ENCODE measurements at regions not wholly inside any gene's neighbourhood (a gene's known extent, or its start where the extent isn't known, plus 50 kb on each side); places are given as distances from the start of the nearest gene placed in this dataset.

DNA sequence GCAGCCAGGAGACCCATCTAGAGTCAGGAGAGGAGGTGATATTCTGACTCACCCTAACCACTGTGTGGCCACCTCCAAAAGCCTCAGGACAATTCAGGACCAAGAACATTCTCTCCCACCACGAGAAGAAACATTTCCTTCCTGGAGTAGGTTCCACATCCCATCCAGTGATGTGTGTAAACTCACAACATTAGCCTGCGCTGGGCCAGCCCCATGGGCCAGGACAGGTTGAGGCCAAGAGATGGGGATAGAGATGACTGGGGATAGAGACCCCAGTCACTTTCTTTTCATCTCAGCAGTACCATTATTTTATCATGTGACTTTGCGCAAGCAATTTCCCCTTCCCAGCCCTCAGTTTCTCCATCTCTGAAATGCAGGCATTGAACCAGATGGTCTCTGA lies 126.6 kb upstream of the PTPRT start:
- Histone ChIP-seq H2AFZ (ENCODE audit: low read length, unreplicated experiment) (no peak overlapping the region), H3K4me1 (ENCODE audit: control insufficient read depth, insufficient read depth, low read length, unreplicated experiment) (no peaks in the 10 kb centered on the region), H3K27me3 (ENCODE audit: insufficient read depth, low read length) (no peaks in the 10 kb centered on the region), H3K79me2 (ENCODE audit: control insufficient read depth, insufficient read depth, low read length, unreplicated experiment) (no peaks in the 10 kb centered on the region), H3K27ac (ENCODE audit: low read depth, low read length) (no peak overlapping the region), H3K36me3 (ENCODE audit: insufficient read depth, low read length) (no peaks in the 10 kb centered on the region), H3K4me3 (ENCODE audit: low read depth, low read length) (no peak overlapping the region)

DNA sequence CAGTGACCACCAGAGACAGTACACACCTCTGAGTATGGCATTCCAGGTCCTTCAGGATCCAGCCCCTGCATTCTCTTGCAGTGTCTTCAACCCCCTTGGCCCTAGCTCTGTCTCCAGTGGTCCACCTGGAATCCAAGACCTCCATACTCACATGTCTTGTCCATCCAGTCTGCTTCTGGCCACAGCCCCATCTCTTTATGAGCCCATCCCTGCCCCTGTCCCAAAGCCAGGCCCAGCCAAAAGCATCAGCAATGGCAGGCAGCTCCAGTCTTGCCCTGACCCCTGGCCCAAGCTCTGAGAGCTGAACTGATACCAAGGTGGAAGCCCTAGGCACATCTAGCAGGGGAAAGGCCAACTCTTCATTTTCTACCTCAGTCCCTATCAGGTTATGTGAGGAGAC lies 119.6 kb upstream of the PTPRT start:
- H3K4me3 ChIP-seq (ENCODE audit: low read depth, low read length): no peak overlapping the region
- H3K4me1 ChIP-seq (ENCODE audit: control insufficient read depth, insufficient read depth, low read length, unreplicated experiment): no peaks in the 10 kb centered on the region
- no peaks in the 10 kb centered on the region for H3K36me3 ChIP-seq (ENCODE audit: insufficient read depth, low read length)
- H3K27ac ChIP-seq (ENCODE audit: low read depth, low read length): no peak overlapping the region
- no peaks in the 10 kb centered on the region for H3K79me2 ChIP-seq (ENCODE audit: control insufficient read depth, insufficient read depth, low read length, unreplicated experiment)
- no peak overlapping the region for H2AFZ ChIP-seq (ENCODE audit: low read length, unreplicated experiment)
- no peaks in the 10 kb centered on the region for H3K27me3 ChIP-seq (ENCODE audit: insufficient read depth, low read length)

DNA sequence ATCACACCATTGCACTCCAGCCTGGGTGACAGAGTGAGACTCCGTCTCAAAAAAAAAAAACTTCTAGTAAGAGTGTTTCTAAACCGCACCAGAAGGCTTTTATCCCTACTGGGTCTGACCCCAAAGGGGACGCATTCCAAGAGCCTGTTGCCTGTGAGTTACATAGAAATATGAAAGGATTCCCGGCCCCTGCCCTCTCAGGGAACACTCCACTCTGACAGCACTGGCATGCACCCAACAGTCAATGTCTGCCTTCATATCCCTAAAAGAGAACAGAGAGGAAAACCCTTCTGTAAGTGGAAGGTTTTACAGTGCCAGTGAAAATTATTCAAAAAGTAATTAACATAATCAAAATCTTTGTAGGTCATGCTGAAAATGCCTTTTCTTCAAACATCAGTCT lies 117.1 kb upstream of the PTPRT start:
- no peaks in the 10 kb centered on the region for H3K4me1 ChIP-seq (ENCODE audit: control insufficient read depth, insufficient read depth, low read length, unreplicated experiment)
- H3K79me2 ChIP-seq (ENCODE audit: control insufficient read depth, insufficient read depth, low read length, unreplicated experiment): no peaks in the 10 kb centered on the region
- no peaks in the 10 kb centered on the region for H3K27me3 ChIP-seq (ENCODE audit: insufficient read depth, low read length)
- no peaks in the 10 kb centered on the region for H3K36me3 ChIP-seq (ENCODE audit: insufficient read depth, low read length)
- H3K27ac ChIP-seq (ENCODE audit: low read depth, low read length): no peak overlapping the region
- H3K4me3 ChIP-seq (ENCODE audit: low read depth, low read length): no peak overlapping the region
- no peak overlapping the region for H2AFZ ChIP-seq (ENCODE audit: low read length, unreplicated experiment)

DNA sequence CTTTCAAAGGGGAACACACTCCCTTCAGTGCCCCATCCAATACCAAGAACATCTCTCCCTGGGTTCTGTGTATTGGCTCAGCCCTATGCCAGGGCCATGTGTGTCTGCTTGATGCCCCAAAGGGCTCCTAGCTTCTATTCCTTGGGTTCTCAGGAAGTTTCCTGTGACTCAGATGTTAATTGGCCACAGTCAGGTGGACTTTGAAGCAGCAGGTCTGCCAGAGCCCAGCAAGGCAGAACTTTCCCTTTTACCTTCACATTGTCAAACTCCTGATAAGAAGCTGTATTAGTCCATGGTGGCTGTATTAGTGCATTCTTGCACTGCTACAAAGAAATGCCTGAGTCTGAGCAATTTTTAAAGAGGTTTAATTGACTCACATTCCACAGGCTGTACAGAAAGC lies 116.0 kb upstream of the PTPRT start:
- no peaks in the 10 kb centered on the region for H3K79me2 ChIP-seq (ENCODE audit: control insufficient read depth, insufficient read depth, low read length, unreplicated experiment)
- no peaks in the 10 kb centered on the region for H3K27me3 ChIP-seq (ENCODE audit: insufficient read depth, low read length)
- H2AFZ ChIP-seq (ENCODE audit: low read length, unreplicated experiment): no peak overlapping the region

DNA sequence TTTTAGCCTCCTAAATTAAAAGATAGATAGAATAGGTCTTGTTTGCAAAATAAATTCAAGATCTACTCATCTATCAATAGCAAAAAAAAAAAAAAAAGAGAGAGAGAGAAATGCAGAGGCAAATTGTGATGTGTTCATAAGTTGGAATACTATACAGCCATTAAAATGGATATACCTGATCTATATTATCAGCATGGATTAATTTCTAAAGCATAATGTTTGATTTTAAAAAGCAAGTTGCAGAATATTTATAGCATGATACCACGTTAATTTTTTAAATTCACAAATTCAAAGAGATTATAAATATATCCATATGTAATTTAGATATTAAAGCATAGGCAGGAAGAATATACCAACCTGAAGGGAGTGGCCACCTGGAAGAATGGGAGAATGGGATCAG lies 114.9 kb upstream of the PTPRT start:
- Histone ChIP-seq H3K27ac (ENCODE audit: low read depth, low read length) (no peak overlapping the region), H3K4me1 (ENCODE audit: control insufficient read depth, insufficient read depth, low read length, unreplicated experiment) (no peaks in the 10 kb centered on the region), H3K36me3 (ENCODE audit: insufficient read depth, low read length) (no peaks in the 10 kb centered on the region), H3K4me3 (ENCODE audit: low read depth, low read length) (no peak overlapping the region), H3K27me3 (ENCODE audit: insufficient read depth, low read length) (no peaks in the 10 kb centered on the region), H2AFZ (ENCODE audit: low read length, unreplicated experiment) (no peak overlapping the region), H3K79me2 (ENCODE audit: control insufficient read depth, insufficient read depth, low read length, unreplicated experiment) (no peaks in the 10 kb centered on the region)

More for the DNA sequence above, 116.0 kb upstream of the PTPRT start:
- H3K27ac ChIP-seq (ENCODE audit: low read depth, low read length): no peak overlapping the region
- no peaks in the 10 kb centered on the region for H3K4me1 ChIP-seq (ENCODE audit: control insufficient read depth, insufficient read depth, low read length, unreplicated experiment)
- H3K4me3 ChIP-seq (ENCODE audit: low read depth, low read length): no peak overlapping the region
- H3K36me3 ChIP-seq (ENCODE audit: insufficient read depth, low read length): no peaks in the 10 kb centered on the region

DNA sequence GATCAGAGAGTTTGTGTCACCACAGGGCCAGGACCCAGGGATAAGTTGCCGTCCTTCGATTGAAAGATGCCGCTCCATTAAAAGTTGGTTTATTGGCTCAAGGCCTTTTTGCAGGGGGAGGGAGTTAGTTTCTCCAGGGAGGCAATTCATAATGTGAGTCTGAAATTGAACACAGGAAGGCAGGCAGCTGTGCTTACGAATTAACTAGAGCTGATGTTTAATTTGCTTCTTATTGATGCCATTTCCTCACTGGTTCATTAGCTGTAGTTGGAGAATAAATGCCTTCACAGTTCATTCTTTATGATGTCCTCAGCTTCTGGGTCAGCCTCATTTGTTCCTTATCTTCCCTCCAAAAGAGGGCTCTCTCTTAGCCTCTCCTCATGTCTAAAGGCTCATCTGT lies 113.2 kb upstream of the PTPRT start:
- H3K36me3 ChIP-seq (ENCODE audit: insufficient read depth, low read length): no peaks in the 10 kb centered on the region
- no peak overlapping the region for H3K4me3 ChIP-seq (ENCODE audit: low read depth, low read length)
- H3K27me3 ChIP-seq (ENCODE audit: insufficient read depth, low read length): no peaks in the 10 kb centered on the region
- H3K4me1 ChIP-seq (ENCODE audit: control insufficient read depth, insufficient read depth, low read length, unreplicated experiment): no peaks in the 10 kb centered on the region
- H2AFZ ChIP-seq (ENCODE audit: low read length, unreplicated experiment): no peak overlapping the region
- H3K79me2 ChIP-seq (ENCODE audit: control insufficient read depth, insufficient read depth, low read length, unreplicated experiment): no peaks in the 10 kb centered on the region
- H3K27ac ChIP-seq (ENCODE audit: low read depth, low read length): no peak overlapping the region

DNA sequence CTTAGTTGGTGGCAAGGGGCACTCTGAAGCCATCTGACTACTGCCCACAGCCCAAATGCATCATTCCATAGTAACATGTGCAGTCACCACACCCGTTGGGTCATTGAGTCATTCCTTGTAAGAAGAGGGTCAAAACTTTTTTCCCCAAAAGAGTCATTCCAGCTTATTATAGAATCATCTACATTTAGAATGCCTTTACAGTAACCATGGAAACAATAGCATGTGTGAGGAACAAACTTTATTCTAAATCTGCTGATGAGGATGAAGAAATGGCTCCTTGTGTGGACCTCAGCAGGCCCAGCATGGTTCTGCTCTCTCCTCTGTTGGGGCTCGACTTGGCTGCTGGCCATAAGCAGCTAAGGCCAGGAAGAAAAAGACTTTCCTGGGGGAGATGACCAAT lies 111.2 kb upstream of the PTPRT start:
- Histone ChIP-seq H3K4me1 (ENCODE audit: control insufficient read depth, insufficient read depth, low read length, unreplicated experiment) (no peaks in the 10 kb centered on the region), H3K27me3 (ENCODE audit: insufficient read depth, low read length) (no peaks in the 10 kb centered on the region), H3K79me2 (ENCODE audit: control insufficient read depth, insufficient read depth, low read length, unreplicated experiment) (no peaks in the 10 kb centered on the region), H3K4me3 (ENCODE audit: low read depth, low read length) (no peak overlapping the region), H3K36me3 (ENCODE audit: insufficient read depth, low read length) (no peaks in the 10 kb centered on the region), H3K27ac (ENCODE audit: low read depth, low read length) (no peak overlapping the region), H2AFZ (ENCODE audit: low read length, unreplicated experiment) (no peak overlapping the region)

DNA sequence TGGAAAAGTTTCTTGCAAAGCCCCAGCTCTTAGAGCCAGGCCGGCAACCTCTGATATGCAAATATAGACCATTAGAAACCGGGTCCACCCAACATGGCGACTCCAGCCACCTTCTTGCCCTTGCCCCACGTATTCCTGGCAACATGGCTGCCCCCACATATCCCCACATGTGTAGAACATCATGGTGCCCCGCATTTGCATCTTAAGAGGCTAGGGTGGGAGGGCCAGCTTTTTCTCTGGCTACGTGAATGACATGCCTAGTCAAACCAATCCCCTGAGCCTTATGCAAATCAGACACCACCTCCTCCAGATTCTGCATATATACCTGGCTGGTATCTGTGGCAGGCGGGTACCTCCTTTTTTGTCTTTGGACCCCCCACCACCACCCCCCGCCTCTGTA lies 106.1 kb upstream of the PTPRT start:
- Histone ChIP-seq H3K27ac (ENCODE audit: low read depth, low read length) (no peak overlapping the region), H3K36me3 (ENCODE audit: insufficient read depth, low read length) (no peaks in the 10 kb centered on the region), H3K4me3 (ENCODE audit: low read depth, low read length) (no peak overlapping the region), H2AFZ (ENCODE audit: low read length, unreplicated experiment) (no peak overlapping the region), H3K4me1 (ENCODE audit: control insufficient read depth, insufficient read depth, low read length, unreplicated experiment) (no peaks in the 10 kb centered on the region), H3K27me3 (ENCODE audit: insufficient read depth, low read length) (no peaks in the 10 kb centered on the region), H3K79me2 (ENCODE audit: control insufficient read depth, insufficient read depth, low read length, unreplicated experiment) (no peaks in the 10 kb centered on the region)

DNA sequence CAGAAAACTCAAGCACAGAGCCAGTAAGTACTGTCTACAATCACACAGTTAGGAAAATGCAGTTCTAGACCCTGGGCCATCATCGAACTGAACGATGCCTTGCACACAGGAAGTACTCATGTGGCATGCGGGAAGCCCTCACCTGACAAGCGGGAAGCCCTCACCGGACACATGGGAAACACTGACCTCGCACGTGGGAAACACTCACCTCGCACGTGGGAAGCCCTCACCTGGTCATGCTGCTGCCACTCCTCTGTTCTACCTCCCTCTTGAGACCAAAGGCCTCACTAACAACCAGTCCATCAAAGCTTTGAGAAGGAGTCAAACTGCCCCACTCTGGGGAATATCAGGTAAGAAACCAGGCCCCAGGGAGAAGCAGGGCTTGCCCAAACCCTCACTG lies 105.6 kb upstream of the PTPRT start:
- Histone ChIP-seq H3K79me2 (ENCODE audit: control insufficient read depth, insufficient read depth, low read length, unreplicated experiment) (no peaks in the 10 kb centered on the region), H3K36me3 (ENCODE audit: insufficient read depth, low read length) (no peaks in the 10 kb centered on the region), H2AFZ (ENCODE audit: low read length, unreplicated experiment) (no peak overlapping the region), H3K27ac (ENCODE audit: low read depth, low read length) (no peak overlapping the region), H3K4me1 (ENCODE audit: control insufficient read depth, insufficient read depth, low read length, unreplicated experiment) (no peaks in the 10 kb centered on the region), H3K27me3 (ENCODE audit: insufficient read depth, low read length) (no peaks in the 10 kb centered on the region), H3K4me3 (ENCODE audit: low read depth, low read length) (no peak overlapping the region)

DNA sequence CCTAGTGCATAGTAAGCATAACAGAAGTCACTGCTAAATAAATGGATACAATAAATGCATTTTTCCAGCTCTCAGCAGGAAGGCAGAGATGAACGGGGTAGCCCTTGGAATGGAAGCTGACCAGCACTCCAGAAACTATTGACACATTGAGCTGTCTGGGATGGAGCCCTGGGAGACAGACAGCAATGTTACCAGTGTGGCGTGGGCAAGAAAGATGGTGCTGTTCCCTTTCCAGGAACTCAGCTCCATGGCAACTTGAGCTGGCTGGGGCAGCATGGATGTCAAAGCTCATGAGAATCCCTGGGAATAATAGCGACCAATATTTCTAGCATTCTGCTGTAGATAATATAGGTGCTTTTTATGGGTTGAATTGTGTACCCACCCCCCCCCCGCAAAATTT lies 104.3 kb upstream of the PTPRT start:
- Histone ChIP-seq H3K4me3 (ENCODE audit: low read depth, low read length) (no peak overlapping the region), H2AFZ (ENCODE audit: low read length, unreplicated experiment) (no peak overlapping the region), H3K4me1 (ENCODE audit: control insufficient read depth, insufficient read depth, low read length, unreplicated experiment) (no peaks in the 10 kb centered on the region), H3K79me2 (ENCODE audit: control insufficient read depth, insufficient read depth, low read length, unreplicated experiment) (no peaks in the 10 kb centered on the region), H3K36me3 (ENCODE audit: insufficient read depth, low read length) (no peaks in the 10 kb centered on the region), H3K27ac (ENCODE audit: low read depth, low read length) (no peak overlapping the region), H3K27me3 (ENCODE audit: insufficient read depth, low read length) (no peaks in the 10 kb centered on the region)

DNA sequence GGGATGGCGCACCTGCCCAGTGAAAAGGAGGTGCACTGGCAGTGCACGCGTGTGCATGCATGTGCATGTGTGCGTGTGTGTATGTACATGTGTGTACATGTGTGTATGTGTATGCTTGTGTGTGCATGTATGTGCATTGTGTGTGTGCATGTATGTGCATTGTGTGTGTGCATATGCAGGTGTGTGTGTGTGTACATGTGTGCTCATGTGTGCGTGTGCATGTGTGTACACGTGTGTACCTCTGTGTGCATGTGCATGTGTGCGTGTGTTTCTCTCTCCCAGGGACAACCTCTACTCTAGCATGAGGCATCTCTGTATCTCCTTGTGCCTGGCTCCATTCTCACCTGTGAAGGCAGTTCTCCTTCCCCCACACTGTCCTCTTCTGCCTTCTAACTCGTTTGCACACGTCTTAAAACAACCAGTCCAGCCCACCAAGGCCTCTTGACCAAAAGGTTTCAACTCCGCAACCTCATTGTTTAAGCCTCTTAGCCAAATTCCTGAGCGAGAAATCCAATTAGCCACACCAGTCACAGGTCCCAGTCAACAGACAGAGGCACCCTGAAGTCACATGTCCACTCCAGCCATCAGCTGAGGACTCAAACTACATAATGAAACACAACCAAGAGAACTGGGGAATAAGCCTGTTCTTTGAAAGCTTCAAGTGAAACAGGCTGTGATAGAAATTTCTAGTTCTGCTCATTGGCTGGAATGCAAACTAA lies 103.5 kb upstream of the PTPRT start:
- no peak overlapping the region for H2AFZ ChIP-seq (ENCODE audit: low read length, unreplicated experiment)
- H3K4me3 ChIP-seq (ENCODE audit: low read depth, low read length): no peak overlapping the region
- no peak overlapping the region for H3K27ac ChIP-seq (ENCODE audit: low read depth, low read length)
- H3K4me1 ChIP-seq (ENCODE audit: control insufficient read depth, insufficient read depth, low read length, unreplicated experiment): no peaks in the 10 kb centered on the region
- H3K27me3 ChIP-seq (ENCODE audit: insufficient read depth, low read length): no peaks in the 10 kb centered on the region
- H3K79me2 ChIP-seq (ENCODE audit: control insufficient read depth, insufficient read depth, low read length, unreplicated experiment): no peaks in the 10 kb centered on the region
- H3K36me3 ChIP-seq (ENCODE audit: insufficient read depth, low read length): no peaks in the 10 kb centered on the region

All from ACC112 (cell line).